ENCODE measurements at regions not wholly inside any gene's neighbourhood (a gene's known extent, or its start where the extent isn't known, plus 50 kb on each side); places are given as distances from the start of the nearest gene placed in this dataset.

- no peak overlapping the region for H3K27ac ChIP-seq (ENCODE audit: low read depth, low read length)
- no peaks in the 10 kb centered on the region for H3K9me3 ChIP-seq (ENCODE audit: control insufficient read depth, insufficient read depth, low read length)
- no peaks in the 10 kb centered on the region for H3K36me3 ChIP-seq (ENCODE audit: control insufficient read depth, insufficient read depth, low read length)
- H3K27me3 ChIP-seq (ENCODE audit: control insufficient read depth, insufficient read depth, low read length) = peaks cover 46% of the 10 kb centered on the region
- H3K4me1 ChIP-seq (ENCODE audit: control insufficient read depth, insufficient read depth, low read length) = peaks cover 37% of the 10 kb centered on the region
- DNase-seq (ENCODE audit: low read depth in 4 of 6, low spot score in 6 of 6) = no peak
- WGBS (ENCODE audit: insufficient coverage) = no CpG with 5 or more reads among the region's 3 CpGs
- no peak overlapping the region for H3K4me3 ChIP-seq (ENCODE audit: low read depth, low read length)
Measured at GRCh38 chr12:107322063-107322462, 228.7 kb upstream of the CRY1 start.

GRCh38 chr12:107325075-107325608 is 231.8 kb upstream of the CRY1 start:
- no peak for DNase-seq (ENCODE audit: low read depth in 4 of 6, low spot score in 6 of 6)
- Histone ChIP-seq H3K9me3 (ENCODE audit: control insufficient read depth, insufficient read depth, low read length) (no peaks in the 10 kb centered on the region), H3K27ac (ENCODE audit: low read depth, low read length) (no peak overlapping the region), H3K36me3 (ENCODE audit: control insufficient read depth, insufficient read depth, low read length) (no peaks in the 10 kb centered on the region), H3K4me3 (ENCODE audit: low read depth, low read length) (no peak overlapping the region), H3K27me3 (ENCODE audit: control insufficient read depth, insufficient read depth, low read length) (peaks cover 34% of the 10 kb centered on the region), H3K4me1 (ENCODE audit: control insufficient read depth, insufficient read depth, low read length) (peaks cover 12% of the 10 kb centered on the region)
- 33% methylated on average over 1 of the region's 2 CpGs for WGBS (ENCODE audit: insufficient coverage)

- Histone ChIP-seq H3K4me3 (ENCODE audit: low read depth, low read length) (no peak overlapping the region), H3K9me3 (ENCODE audit: control insufficient read depth, insufficient read depth, low read length) (no peaks in the 10 kb centered on the region), H3K27ac (ENCODE audit: low read depth, low read length) (no peak overlapping the region), H3K27me3 (ENCODE audit: control insufficient read depth, insufficient read depth, low read length) (peaks cover 23% of the 10 kb centered on the region), H3K4me1 (ENCODE audit: control insufficient read depth, insufficient read depth, low read length) (peaks cover 1% of the 10 kb centered on the region), H3K36me3 (ENCODE audit: control insufficient read depth, insufficient read depth, low read length) (no peaks in the 10 kb centered on the region)
- DNase-seq (ENCODE audit: low read depth in 4 of 6, low spot score in 6 of 6) = no peak
- no CpG with 5 or more reads among the region's 2 CpGs for WGBS (ENCODE audit: insufficient coverage)
Measured at GRCh38 chr12:107326237-107326636, 232.9 kb upstream of the CRY1 start.

GRCh38 chr12:107327651-107328182 is 234.4 kb upstream of the CRY1 start:
- no peak overlapping the region for H3K27ac ChIP-seq (ENCODE audit: low read depth, low read length)
- 44% methylated on average over 2 of the region's 5 CpGs for WGBS (ENCODE audit: insufficient coverage)
- no peak for DNase-seq (ENCODE audit: low read depth in 4 of 6, low spot score in 6 of 6)
- H3K4me3 ChIP-seq (ENCODE audit: low read depth, low read length) = no peak overlapping the region
- H3K36me3 ChIP-seq (ENCODE audit: control insufficient read depth, insufficient read depth, low read length) = peaks cover 3% of the 10 kb centered on the region
- no peaks in the 10 kb centered on the region for H3K9me3 ChIP-seq (ENCODE audit: control insufficient read depth, insufficient read depth, low read length)
- H3K27me3 ChIP-seq (ENCODE audit: control insufficient read depth, insufficient read depth, low read length) = peaks cover 10% of the 10 kb centered on the region
- H3K4me1 ChIP-seq (ENCODE audit: control insufficient read depth, insufficient read depth, low read length) = peaks cover 5% of the 10 kb centered on the region

GRCh38 chr12:107328442-107329133 is 235.2 kb upstream of the CRY1 start:
- H3K27me3 ChIP-seq (ENCODE audit: control insufficient read depth, insufficient read depth, low read length) = peaks cover 4% of the 10 kb centered on the region
- 58% methylated on average over 8 of the region's 11 CpGs for WGBS (ENCODE audit: insufficient coverage)
- no peak overlapping the region for H3K27ac ChIP-seq (ENCODE audit: low read depth, low read length)
- no peak overlapping the region for H3K4me3 ChIP-seq (ENCODE audit: low read depth, low read length)
- H3K36me3 ChIP-seq (ENCODE audit: control insufficient read depth, insufficient read depth, low read length) = peaks cover 3% of the 10 kb centered on the region
- H3K9me3 ChIP-seq (ENCODE audit: control insufficient read depth, insufficient read depth, low read length) = no peaks in the 10 kb centered on the region
- peaks cover 5% of the 10 kb centered on the region for H3K4me1 ChIP-seq (ENCODE audit: control insufficient read depth, insufficient read depth, low read length)
- DNase-seq (ENCODE audit: low read depth in 4 of 6, low spot score in 6 of 6) = no peak

- WGBS (ENCODE audit: insufficient coverage) = 100% methylated on average over 1 of the region's 1 CpG
- no peak for DNase-seq (ENCODE audit: low read depth in 4 of 6, low spot score in 6 of 6)
- Histone ChIP-seq H3K27me3 (ENCODE audit: control insufficient read depth, insufficient read depth, low read length) (no peaks in the 10 kb centered on the region), H3K27ac (ENCODE audit: low read depth, low read length) (no peak overlapping the region), H3K4me3 (ENCODE audit: low read depth, low read length) (no peak overlapping the region), H3K4me1 (ENCODE audit: control insufficient read depth, insufficient read depth, low read length) (peaks cover 5% of the 10 kb centered on the region), H3K9me3 (ENCODE audit: control insufficient read depth, insufficient read depth, low read length) (no peaks in the 10 kb centered on the region), H3K36me3 (ENCODE audit: control insufficient read depth, insufficient read depth, low read length) (peaks cover 3% of the 10 kb centered on the region)
Measured at GRCh38 chr12:107329569-107330324, 236.4 kb upstream of the CRY1 start.

- H3K36me3 ChIP-seq (ENCODE audit: control insufficient read depth, insufficient read depth, low read length) = peaks cover 3% of the 10 kb centered on the region
- H3K4me3 ChIP-seq (ENCODE audit: low read depth, low read length) = no peak overlapping the region
- H3K4me1 ChIP-seq (ENCODE audit: control insufficient read depth, insufficient read depth, low read length) = peaks cover 5% of the 10 kb centered on the region
- H3K9me3 ChIP-seq (ENCODE audit: control insufficient read depth, insufficient read depth, low read length) = no peaks in the 10 kb centered on the region
- no peaks in the 10 kb centered on the region for H3K27me3 ChIP-seq (ENCODE audit: control insufficient read depth, insufficient read depth, low read length)
- 54% methylated on average over 7 of the region's 8 CpGs for WGBS (ENCODE audit: insufficient coverage)
- peak in 1 of 6 donors; percentile 66 for DNase-seq (ENCODE audit: low read depth in 4 of 6, low spot score in 6 of 6)
- H3K27ac ChIP-seq (ENCODE audit: low read depth, low read length) = no peak overlapping the region
Measured at GRCh38 chr12:107330831-107331431, 237.6 kb upstream of the CRY1 start.

- H3K27ac ChIP-seq (ENCODE audit: low read depth, low read length) = no peak overlapping the region
- H3K4me3 ChIP-seq (ENCODE audit: low read depth, low read length) = no peak overlapping the region
- 85% methylated on average over 4 of the region's 9 CpGs for WGBS (ENCODE audit: insufficient coverage)
- H3K4me1 ChIP-seq (ENCODE audit: control insufficient read depth, insufficient read depth, low read length) = peaks cover 5% of the 10 kb centered on the region
- no peaks in the 10 kb centered on the region for H3K27me3 ChIP-seq (ENCODE audit: control insufficient read depth, insufficient read depth, low read length)
- H3K9me3 ChIP-seq (ENCODE audit: control insufficient read depth, insufficient read depth, low read length) = no peaks in the 10 kb centered on the region
- H3K36me3 ChIP-seq (ENCODE audit: control insufficient read depth, insufficient read depth, low read length) = peaks cover 3% of the 10 kb centered on the region
- DNase-seq (ENCODE audit: low read depth in 4 of 6, low spot score in 6 of 6) = no peak
Measured at GRCh38 chr12:107331471-107331870, 238.1 kb upstream of the CRY1 start.

GRCh38 chr12:107331912-107332311 is 238.6 kb upstream of the CRY1 start:
- peaks cover 5% of the 10 kb centered on the region for H3K4me1 ChIP-seq (ENCODE audit: control insufficient read depth, insufficient read depth, low read length)
- no peak overlapping the region for H3K27ac ChIP-seq (ENCODE audit: low read depth, low read length)
- DNase-seq (ENCODE audit: low read depth in 4 of 6, low spot score in 6 of 6) = no peak
- H3K27me3 ChIP-seq (ENCODE audit: control insufficient read depth, insufficient read depth, low read length) = no peaks in the 10 kb centered on the region
- no peak overlapping the region for H3K4me3 ChIP-seq (ENCODE audit: low read depth, low read length)
- WGBS (ENCODE audit: insufficient coverage) = 68% methylated on average over 9 of the region's 11 CpGs
- no peaks in the 10 kb centered on the region for H3K9me3 ChIP-seq (ENCODE audit: control insufficient read depth, insufficient read depth, low read length)
- peaks cover 3% of the 10 kb centered on the region for H3K36me3 ChIP-seq (ENCODE audit: control insufficient read depth, insufficient read depth, low read length)

All from spinal cord (tissue), 9 donors.